ENCODE measurements at regions not wholly inside any gene's neighbourhood (a gene's known extent, or its start where the extent isn't known, plus 50 kb on each side); places are given as distances from the start of the nearest gene placed in this dataset.
"Not testable (repeated sequence)": the region's sequence is repeated elsewhere in the genome, so short reads cannot be mapped to it uniquely, and the experiment has no call there.

GRCh38 chrX:123788193-123788592, 55.3 kb upstream of the THOC2 start:
- DNase-seq, result not testable (repeated sequence)

- DNase-seq, result no peak
Observed at GRCh38 chrX:123788744-123789143, 55.9 kb upstream of the THOC2 start.

DNA sequence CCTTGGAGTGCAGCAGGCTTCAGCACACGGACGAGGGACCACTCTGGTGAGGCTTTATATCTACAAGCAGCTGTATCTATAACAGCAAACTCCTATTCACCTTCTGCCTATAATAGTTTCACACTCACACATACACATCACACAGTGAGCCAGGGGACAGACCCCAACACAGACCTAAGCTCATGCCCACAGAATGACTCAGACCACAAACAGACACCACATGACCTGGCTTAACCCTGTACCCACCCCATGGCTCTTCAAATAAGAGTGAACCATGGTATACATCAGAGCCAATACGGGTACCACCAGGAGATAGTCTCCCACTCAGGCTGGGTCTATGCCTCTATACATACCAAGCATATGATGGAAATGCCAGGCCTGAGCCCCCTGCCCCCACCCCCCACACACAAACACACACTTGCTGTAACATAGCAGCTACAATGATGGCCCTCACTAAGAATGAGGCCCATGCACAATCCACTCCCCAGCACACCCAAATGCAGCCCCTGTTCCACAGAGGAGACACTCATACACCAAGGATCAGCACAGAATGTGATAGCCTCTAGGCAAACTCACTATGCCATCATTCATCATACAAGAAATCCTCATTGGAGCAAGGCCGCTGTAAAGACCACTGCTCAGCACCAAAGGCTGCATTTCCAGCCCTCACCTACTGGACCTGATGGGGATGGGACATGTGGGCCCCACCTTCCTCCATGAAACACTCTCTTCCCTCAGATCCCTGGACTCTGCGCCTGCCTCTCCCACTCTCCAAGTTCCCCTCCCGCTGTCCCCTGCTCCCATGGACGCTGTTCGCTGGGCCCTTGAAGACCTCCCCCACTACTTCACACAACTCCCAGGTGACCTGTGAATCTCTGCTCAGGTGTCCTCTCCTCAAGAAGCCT, 62.1 kb upstream of the XIAP start:
- DNase-seq, result no peak

DNA sequence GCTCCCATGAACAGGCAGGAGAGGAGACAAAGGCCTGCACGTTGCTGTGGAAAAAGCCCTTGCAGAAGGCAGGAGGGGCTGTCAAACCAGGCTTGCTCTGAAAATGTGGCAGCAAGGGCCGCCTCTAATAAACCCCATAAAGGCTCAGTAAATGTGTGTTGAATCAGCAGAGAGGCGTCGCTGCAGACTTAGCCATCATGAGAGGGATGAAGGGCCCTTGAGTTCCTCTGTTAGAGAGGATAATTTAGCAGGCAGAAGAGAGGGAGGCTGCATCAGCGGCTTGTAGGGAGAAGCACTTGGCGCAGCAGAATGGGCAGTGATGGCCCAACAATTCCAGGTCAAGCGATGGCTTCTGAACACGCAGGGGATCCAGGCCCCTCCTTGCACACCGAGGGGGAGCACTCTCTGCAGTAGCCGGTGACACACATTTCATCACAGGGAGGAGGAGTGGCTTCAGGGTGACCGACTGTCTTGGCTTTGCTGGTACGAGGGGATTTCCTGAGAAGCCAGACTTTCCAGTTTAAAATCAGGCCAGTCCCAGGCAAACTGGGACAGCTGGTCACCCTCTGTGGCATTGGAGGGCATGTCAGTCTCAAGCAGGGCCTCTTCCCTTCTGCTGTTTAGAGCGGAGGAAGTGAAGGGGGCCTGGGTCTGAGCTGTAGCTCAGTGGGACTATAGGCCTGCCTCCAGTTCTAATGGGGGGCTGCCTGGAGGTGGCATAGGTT, 61.0 kb upstream of the XIAP start:
- not testable (repeated sequence) for DNase-seq

DNA sequence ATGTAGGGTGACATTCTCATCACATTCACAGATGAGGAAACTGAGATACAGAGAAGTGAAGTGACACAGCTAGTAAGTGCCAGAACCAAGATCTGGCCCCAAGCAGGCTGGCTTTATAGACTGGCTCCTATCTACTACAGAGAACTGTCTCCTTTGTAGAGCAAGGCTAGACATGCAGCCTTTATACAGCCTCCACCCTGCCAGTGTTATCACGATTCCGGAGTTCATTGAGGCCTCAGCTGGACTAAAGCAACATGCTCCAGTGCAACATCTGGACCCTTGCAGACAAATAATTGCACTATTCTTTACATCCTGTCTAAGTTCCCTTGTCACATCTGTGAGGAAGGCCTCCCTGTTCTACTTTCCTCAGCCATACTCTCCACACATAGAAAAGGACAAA, 58.0 kb upstream of the XIAP start:
- DNase-seq, result no peak

DNA sequence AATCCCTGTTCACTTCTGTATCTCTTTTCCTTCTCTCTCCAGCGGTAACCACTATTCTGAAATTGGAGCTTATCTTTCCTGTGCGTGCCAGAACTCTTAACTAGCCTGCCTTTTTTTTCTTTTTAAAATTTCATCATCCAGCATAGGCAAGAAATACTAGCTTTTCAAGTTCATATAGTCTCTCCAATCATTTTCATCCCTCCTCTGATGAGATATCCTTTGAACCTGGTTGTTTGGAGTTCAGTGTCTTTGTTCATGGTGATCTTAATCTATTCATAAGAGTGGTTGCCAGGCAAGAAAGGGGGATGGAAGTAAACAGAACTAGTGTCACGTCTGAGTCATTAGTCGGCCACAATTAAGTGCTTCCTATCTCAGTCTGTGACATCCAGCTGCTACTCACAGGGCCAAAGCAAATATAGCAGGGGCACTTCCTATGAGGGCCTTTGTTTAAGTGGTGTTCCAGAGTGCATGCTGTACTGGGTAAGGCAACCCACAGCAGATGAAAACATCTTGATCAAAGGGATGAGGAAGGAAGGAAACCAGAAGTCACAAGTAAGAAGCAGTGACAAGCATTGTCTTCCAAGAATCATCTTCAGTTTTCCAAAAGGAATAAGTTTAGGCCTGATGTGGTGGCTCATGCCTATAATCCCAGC, 56.4 kb upstream of the XIAP start:
- DNase-seq, result peak in 1 of 2 experiments; percentile 55

- not testable (repeated sequence) for DNase-seq
Observed at GRCh38 chrX:123803984-123804365, 55.9 kb upstream of the XIAP start.

- DNase-seq, result no peak
Observed at GRCh38 chrX:123807835-123808416, 51.9 kb upstream of the XIAP start.

- DNase-seq, result no peak
Observed at GRCh38 chrX:123809854-123810375, 49.9 kb upstream of the XIAP start.
